Hematopoietic multipotent progenitor cell treated with erythropoietin and hydrocortisone succinate and interleukin-3 and kit ligand, for 4 days (in vitro differentiated cells): ENCODE measurements at regions not wholly inside any gene's neighbourhood (a gene's known extent, or its start where the extent isn't known, plus 50 kb on each side); places are given as distances from the start of the nearest gene placed in this dataset.

Experiments used
- DNase-seq: peaks from one replicate; pipeline ENCODE4 v3.0.0-alpha.2; 2015

- DNase-seq = no peak
These were observed 122.5 kb downstream of the CYLD start for GRCh38 chr16:50864386-50864785.

- DNase-seq = no peak
These were observed 121.8 kb downstream of the CYLD start for GRCh38 chr16:50863644-50864144.

GRCh38 chr16:50862818-50863643 is 121.1 kb downstream of the CYLD start:
- no peak for DNase-seq

- no peak for DNase-seq
These were observed 120.1 kb downstream of the CYLD start for GRCh38 chr16:50861970-50862411.

GRCh38 chr16:50861451-50861850 is 119.6 kb downstream of the CYLD start:
- no peak for DNase-seq

GRCh38 chr16:50859628-50860360 is 117.9 kb downstream of the CYLD start:
- no peak for DNase-seq

GRCh38 chr16:50858877-50859627 is 117.2 kb downstream of the CYLD start:
- no peak for DNase-seq

- no peak for DNase-seq
These were observed 116.5 kb downstream of the CYLD start for GRCh38 chr16:50858376-50858775.

- no peak for DNase-seq
These were observed 116.0 kb downstream of the CYLD start for GRCh38 chr16:50857881-50858280.

- DNase-seq = no peak
These were observed 115.1 kb downstream of the CYLD start for GRCh38 chr16:50856991-50857390.

GRCh38 chr16:50853329-50853728 is 111.4 kb downstream of the CYLD start:
- DNase-seq = no peak
